ENCODE measurements at regions not wholly inside any gene's neighbourhood (a gene's known extent, or its start where the extent isn't known, plus 50 kb on each side); places are given as distances from the start of the nearest gene placed in this dataset.

GRCh38 chr17:72394531-72394930 is 273.7 kb downstream of the SOX9 start:
- DNase-seq, result no peak

- DNase-seq, result no peak
Measured at GRCh38 chr17:72396121-72396520, 275.3 kb downstream of the SOX9 start.

- no peak for DNase-seq
Measured at GRCh38 chr17:72397223-72397667, 276.4 kb downstream of the SOX9 start.

DNA sequence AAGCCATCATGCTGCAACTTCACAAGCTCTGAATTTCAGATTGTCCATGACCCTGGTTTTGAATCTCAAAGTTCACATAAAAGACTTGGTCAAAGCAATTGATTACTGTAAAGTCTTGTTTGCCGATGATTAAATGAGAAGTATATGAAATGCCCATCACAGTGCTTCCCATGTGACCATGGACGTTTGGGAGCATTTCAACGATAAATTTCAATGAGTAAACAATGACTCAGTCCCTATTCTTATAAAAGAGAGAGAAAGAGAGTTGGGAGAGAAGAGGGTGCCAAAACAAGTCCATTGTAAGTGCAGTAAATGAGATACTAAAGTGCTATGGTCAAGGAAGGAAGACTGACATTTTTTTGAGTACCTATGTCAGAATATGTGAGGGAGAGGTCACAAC is 276.9 kb downstream of the SOX9 start:
- no peak for DNase-seq

- no peak for DNase-seq
Measured at GRCh38 chr17:72399023-72399607, 278.3 kb downstream of the SOX9 start.

DNA sequence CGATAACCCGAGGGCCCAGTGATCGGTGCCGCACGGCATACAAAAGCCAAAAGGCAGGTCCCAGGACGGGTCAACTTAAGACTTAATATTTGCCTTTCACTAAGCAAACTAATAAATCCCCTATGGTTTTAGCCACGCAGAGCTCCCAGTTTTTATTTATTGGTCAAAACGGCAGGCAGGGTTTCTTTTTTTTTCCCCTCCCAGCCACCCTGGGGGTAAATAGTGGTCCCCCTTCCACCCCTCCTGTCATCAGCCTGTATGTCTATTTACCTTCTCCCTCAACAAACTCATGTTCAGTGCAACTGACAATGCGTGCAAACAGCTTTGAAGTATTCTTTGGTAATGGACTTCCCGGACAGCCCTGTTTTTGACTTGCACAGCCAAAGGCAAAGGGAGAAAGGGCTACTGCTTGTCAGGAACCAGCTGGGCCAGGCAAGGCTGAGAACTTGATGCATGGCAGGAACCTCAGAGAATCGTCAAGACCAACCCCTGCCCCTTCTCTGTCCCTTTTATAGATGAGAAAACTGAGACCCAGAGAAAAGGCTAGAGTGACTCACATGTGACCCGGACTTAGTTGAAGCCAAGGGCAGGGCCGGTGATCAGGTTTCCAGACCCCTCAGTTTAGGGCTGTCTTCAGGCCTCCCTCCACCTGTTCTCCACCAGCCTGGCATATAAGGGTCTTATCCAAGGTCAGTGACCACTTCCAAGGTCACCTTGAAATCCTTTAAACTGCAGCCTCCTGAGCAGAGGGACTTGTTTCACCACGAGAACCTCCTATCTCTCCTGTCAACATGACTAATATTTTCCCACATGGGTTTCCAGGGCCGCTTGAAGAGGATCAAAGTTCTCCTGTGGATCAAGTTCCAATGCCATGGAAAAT is 279.0 kb downstream of the SOX9 start:
- DNase-seq, result no peak

GRCh38 chr17:72400488-72400827 is 279.6 kb downstream of the SOX9 start:
- no peak for DNase-seq

- DNase-seq, result no peak
Measured at GRCh38 chr17:72400863-72401262, 280.0 kb downstream of the SOX9 start.

- DNase-seq, result no peak
Measured at GRCh38 chr17:72401883-72402726, 281.3 kb downstream of the SOX9 start.

GRCh38 chr17:72402727-72403210 is 281.9 kb downstream of the SOX9 start:
- DNase-seq, result no peak

DNA sequence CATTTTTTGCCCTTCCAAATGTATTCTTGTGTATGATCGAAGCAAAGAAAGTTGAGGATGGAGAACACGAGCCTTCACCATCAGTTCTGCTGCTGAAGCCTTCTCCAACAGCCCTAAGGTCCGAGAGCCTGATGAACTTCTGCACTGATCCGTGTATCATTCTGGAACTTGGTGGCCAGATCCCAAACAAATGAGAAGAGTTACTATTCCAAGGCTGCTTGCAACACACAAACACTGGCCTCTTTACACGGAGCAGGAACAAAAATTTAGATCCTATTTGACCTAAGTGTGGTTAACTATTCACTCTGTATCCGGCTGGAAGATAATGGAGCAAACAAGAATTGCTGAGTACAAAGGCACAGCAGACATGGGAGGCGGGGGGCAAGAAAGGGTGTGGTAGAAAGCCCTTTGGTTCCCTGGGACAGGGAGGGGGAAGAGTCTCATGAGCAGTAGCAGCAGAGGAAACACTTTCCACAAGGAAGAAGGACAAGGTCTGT is 282.9 kb downstream of the SOX9 start:
- DNase-seq, result no peak

GRCh38 chr17:72404872-72405271 is 284.1 kb downstream of the SOX9 start:
- no peak for DNase-seq

DNA sequence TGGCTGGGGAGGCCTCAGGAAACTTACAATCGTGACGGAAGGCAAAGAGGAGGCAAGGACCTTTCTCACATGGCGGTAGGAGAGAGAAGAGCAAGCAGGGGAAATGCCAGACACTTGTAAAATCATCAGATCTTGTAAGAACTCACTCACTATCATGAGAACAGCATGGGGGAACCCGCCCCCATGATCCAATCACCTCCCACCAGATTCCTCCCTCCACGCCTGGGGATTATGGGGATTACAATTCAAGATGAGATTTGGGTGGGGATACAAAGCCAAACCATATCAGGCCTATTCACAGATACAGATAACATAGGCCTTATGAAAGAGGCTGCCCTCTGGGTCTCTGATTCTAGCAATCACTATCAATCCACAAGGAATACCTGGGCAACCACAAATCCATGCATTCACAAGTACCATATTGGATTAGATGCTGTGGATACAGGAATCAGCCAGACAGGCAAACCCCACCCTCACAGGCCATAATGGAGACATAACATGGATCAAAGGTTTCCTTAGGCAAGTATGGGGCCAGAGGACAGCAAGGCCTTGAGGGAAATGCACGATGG is 284.9 kb downstream of the SOX9 start:
- DNase-seq, result no peak

DNA sequence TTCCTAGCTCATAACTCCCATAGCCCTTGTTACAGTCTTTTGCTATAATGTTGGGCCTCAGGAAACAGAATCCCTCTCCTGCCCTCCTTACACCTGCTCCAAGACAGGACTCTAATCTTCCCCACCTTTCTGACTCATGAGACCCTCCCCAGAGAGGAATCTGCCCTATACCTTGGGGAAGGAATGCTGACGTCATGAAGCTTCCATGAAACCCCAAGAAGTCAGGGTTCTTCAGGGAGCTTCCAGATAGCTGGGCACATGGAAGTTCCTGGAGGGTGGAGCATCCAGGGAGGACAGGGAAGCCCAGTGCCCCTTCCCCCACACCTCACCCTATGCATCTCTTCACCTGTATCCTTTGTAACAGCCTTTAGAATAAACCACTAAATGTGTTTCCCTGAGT is 285.7 kb downstream of the SOX9 start:
- no peak for DNase-seq

- peak; percentile 84 for DNase-seq
Measured at GRCh38 chr17:72407336-72407909, 286.6 kb downstream of the SOX9 start.

- no peak for DNase-seq
Measured at GRCh38 chr17:72407931-72408330, 287.1 kb downstream of the SOX9 start.

GRCh38 chr17:72408641-72409040 is 287.8 kb downstream of the SOX9 start:
- DNase-seq, result no peak

DNA sequence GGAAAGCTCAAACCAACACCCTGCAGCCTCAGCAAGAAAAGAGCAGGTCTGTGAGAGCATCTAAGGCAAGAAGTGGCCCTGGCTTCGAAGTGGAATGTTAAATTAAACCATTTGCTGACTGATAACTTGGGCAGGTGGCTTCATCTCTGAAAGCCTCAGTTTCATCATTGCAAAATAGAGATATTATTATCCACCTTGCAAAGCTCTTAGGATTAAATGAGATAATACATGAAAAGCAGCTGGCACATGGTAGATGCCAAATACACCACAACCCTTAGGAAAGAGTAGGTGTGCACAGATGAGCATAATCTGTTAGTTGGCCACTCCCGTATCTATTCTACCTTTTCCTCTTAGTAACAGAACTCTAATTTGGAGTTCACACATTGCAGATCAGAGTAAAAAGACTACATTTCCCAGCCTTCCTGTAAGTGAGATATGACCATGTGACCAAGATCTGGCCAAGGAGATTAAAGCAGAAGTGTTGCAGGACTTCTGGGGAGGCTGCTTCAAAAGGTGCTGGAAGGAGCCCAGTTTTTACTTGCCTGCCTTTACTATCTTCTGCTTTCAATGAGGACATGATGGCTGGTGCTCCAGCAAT is 288.7 kb downstream of the SOX9 start:
- no peak for DNase-seq

DNA sequence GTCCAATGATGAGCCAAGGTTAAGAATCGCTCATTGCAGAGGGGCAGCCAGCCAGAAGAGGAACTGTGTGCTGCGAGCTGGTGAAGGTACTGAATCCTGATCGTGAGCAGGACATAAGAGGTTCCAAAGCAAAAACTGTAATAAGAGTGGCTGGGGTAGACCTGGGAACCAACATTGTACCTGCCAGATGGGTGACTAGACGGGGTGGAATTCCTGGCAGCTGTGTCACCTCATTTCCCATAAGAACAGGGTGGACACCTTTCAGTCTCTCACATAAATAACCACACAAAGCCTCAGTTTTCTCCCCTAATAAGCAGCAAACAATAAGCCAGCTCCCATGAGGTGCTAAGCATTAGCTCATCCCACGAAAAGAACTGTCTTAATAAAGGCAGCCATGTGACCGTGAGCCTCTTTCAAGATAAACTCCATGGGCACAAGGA is 290.3 kb downstream of the SOX9 start:
- no peak for DNase-seq

GRCh38 chr17:72412650-72413076 is 291.8 kb downstream of the SOX9 start:
- DNase-seq, result no peak

DNA sequence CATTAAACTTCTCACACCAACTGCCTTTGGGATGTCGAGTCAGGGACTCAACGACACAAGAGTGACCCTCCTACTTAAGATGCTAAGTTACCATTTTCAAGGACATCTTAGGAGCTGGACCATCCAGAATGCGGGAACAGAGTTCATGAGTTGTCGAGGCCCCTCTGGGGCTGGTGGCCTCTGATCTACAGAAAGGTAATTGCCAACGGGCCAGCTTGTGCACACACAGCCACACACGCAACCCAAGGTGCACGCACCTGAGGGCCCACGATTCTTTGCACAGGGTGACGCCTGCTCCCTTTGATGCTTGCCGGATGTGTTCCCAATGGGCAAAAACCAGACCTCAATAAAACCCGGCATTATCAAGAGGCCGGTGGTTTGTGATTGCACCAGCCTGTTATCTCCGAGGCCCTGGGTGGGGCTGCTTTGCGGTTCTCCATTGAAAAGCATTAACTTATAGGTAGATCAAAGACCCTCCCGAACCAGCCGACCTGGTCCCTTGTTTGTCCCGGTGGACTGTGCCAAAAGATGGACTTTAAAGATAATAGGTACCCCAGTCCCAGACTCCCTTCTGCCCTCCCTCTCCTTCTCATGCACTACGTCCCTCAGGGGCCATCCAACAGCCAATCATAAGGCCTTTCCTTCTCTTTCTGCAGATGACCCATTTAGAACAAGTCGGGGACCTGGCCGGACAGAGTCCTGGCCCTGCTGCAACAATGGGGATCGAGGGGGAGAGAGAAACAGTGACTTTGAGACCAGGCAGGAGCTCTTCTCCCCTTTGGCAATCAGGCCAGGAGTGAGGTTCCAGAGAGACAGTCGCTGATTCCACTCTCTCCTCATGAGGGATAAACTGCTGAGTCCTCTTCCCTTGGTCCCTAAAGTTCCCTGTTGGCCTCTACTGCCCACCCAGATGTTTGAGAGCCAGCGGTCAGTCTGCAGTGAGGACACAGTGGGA is 292.5 kb downstream of the SOX9 start:
- no peak for DNase-seq
